Stomach (tissue), 8 donors: ENCODE measurements at regions not wholly inside any gene's neighbourhood (a gene's known extent, or its start where the extent isn't known, plus 50 kb on each side); places are given as distances from the start of the nearest gene placed in this dataset.
A peak's percentile ranks its signal among the peaks of the same experiment; 100 is the strongest.

ENCODE experiments used
- DNase-seq, 2 donors: peaks; one replicate each; pipeline versions ENCODE4 v3.0.0 to v3.0.0-alpha.2; 2013 to 2019
- H3K27ac ChIP-seq, 5 donors: fragments of 200-600 bp in 4 of 5; sonication (generic) in 4 of 5; one replicate each; pipeline ENCODE4 v1.5.1; 2013 to 2019; ENCODE audit warnings: mild to moderate bottlenecking in 1 of 5, moderate library complexity in 1 of 5
- H3K27me3 ChIP-seq, 3 donors: fragments of 200-600 bp; sonication (generic); one replicate each; pipeline ENCODE4 v1.5.1; 2017 to 2019; ENCODE audit warnings: mixed run types in 1 of 3
- H3K36me3 ChIP-seq, 4 donors: fragments of 200-600 bp; sonication (generic); 1 replicate in 3 of 4; 2 replicates in 1 of 4; pipeline ENCODE4 v1.5.1; 2016 to 2019
- H3K4me1 ChIP-seq, 4 donors: fragments of 200-600 bp; sonication (generic); one replicate each; pipeline ENCODE4 v1.5.1; 2016 to 2019
- H3K4me3 ChIP-seq, 4 donors: fragments of 200-600 bp; sonication (generic) in 3 of 4; one replicate each; pipeline ENCODE4 v1.5.1; 2016 to 2019; ENCODE audit warnings: mild to moderate bottlenecking in 1 of 4
- H3K9me3 ChIP-seq, 4 donors: fragments of 200-600 bp; sonication (generic); one replicate each; pipeline ENCODE4 v1.5.1; 2016 to 2019
- EP300 ChIP-seq: sonication (generic); formaldehyde crosslinking; IDR thresholded peaks from one replicate; pipeline ENCODE4 v1.6.1; 2017; ENCODE audit warnings: antibody characterized with exemption
- POLR2A ChIP-seq, 4 donors: fragments of 450-650 bp; IDR thresholded peaks; one replicate each; pipeline ENCODE4 v1.6.1; 2016; ENCODE audit warnings: antibody characterized with exemption in 4 of 4, control low read depth in 2 of 4, mild to moderate bottlenecking in 1 of 4, moderate library complexity in 1 of 4
- POLR2AphosphoS5 ChIP-seq, 3 donors: sonication (generic); formaldehyde crosslinking; IDR thresholded peaks; one replicate each; pipeline ENCODE4 v1.6.1; 2016; ENCODE audit warnings: antibody characterized with exemption in 3 of 3
- WGBS, 5 donors: extraction: QIAGEN DNeasy Blood & Tissue Kit in 3 of 5; methylation state at CpG; one replicate each; pipeline versions ENCODE4 v1.1.5 to v1.1.7; 2013 to 2018; 5-methylcytosine and 5-hydroxymethylcytosine counted together
- intact Hi-C: fragments of 100-400 bp; cut with DNase I; formaldehyde crosslinking; loops from one replicate; pipeline ENCODE4 v1.15.1; 2023; ENCODE audit warnings: low total_unique reads
- TF ChIP-seq, protein P1 (sequence below), 7 experiments: fragments of 450-650 bp in 4 of 7; fragments of 200-600 bp in 3 of 7; sonication (generic) in 3 of 7; IDR thresholded peaks; one replicate each; pipeline ENCODE4 v1.5.1; 2016 to 2019; ENCODE audit warnings: antibody characterized with exemption in 7 of 7, control low read depth in 2 of 7, mild to moderate bottlenecking in 1 of 7
- donor health status: healthy with polysubstance abuse.
- donor health status: Bipolar disorder and iron deficiency.
- donor health status: healthy.

DNA sequence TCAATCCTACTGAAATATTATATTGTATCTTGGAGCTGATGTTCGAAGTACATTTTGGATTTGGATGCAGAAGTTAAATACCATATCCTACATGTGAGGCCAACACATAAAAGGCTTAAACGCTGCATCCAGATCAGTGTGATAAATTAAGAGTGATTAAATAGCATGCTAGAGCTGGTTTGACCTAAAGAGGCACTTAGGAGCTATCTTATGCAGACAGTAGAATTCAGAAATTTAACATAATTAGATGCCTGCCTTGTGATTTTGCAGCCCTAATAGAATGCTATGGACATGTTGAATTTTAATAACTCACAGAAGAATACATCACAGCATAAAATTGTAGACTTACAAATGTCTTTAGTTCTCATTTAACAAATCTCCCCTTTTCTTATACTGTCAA, 501.2 kb upstream of the LINC00305 start:
- Histone ChIP-seq H3K27me3 (no peaks in the 10 kb centered on the region), H3K9me3 (peaks cover 0 to 15% (median 7%) of the 10 kb centered on the region in 4 donors), H3K27ac (no peak overlapping the region), H3K4me1 (no peaks in the 10 kb centered on the region), H3K4me3 (no peak overlapping the region), H3K36me3 (no peaks in the 10 kb centered on the region)
- no peak for DNase-seq
- TF ChIP-seq EP300 = no peak
- TF ChIP-seq, protein P1, sequence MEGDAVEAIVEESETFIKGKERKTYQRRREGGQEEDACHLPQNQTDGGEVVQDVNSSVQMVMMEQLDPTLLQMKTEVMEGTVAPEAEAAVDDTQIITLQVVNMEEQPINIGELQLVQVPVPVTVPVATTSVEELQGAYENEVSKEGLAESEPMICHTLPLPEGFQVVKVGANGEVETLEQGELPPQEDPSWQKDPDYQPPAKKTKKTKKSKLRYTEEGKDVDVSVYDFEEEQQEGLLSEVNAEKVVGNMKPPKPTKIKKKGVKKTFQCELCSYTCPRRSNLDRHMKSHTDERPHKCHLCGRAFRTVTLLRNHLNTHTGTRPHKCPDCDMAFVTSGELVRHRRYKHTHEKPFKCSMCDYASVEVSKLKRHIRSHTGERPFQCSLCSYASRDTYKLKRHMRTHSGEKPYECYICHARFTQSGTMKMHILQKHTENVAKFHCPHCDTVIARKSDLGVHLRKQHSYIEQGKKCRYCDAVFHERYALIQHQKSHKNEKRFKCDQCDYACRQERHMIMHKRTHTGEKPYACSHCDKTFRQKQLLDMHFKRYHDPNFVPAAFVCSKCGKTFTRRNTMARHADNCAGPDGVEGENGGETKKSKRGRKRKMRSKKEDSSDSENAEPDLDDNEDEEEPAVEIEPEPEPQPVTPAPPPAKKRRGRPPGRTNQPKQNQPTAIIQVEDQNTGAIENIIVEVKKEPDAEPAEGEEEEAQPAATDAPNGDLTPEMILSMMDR (IDR thresholded peaks at IDR 0.05) = no peak
- no peak for TF ChIP-seq POLR2A (IDR thresholded peaks at IDR 0.05)
- no peak for TF ChIP-seq POLR2AphosphoS5 (IDR thresholded peaks at IDR 0.05)
- WGBS, 5 donors = 57 to 71% (median 62%) methylated on average over 2 of the region's 2 CpGs
- intact Hi-C loops = no loop called here

DNA sequence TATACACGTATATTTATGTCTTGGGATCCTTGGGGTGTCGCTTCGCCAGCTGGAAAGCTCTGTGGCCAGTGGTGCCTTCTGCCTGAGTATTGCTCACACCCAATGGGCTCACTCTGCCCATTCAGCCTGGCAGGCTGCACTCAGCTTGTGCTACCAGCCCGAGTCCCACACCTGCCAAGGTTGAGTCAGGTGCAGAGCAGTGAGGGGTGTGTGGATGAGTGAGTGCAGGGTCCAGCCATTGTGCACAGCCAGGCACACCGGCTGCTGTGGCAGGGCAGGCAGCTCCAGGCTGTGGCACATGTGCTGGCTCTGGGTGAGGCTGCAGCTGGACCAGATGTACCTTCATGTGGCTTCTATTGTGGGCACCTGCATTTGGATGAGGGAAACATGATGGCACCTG, 496.9 kb upstream of the LINC00305 start:
- no peaks in the 10 kb centered on the region for H3K36me3 ChIP-seq
- 89 to 97% (median 93%) methylated on average over 3 to 5 of the region's 5 CpGs for WGBS, 5 donors
- H3K27me3 ChIP-seq = no peaks in the 10 kb centered on the region
- no peak for DNase-seq
- no peaks in the 10 kb centered on the region for H3K4me1 ChIP-seq
- TF ChIP-seq EP300 = no peak
- no peak for TF ChIP-seq POLR2A (IDR thresholded peaks at IDR 0.05)
- H3K9me3 ChIP-seq = peaks cover 0 to 21% (median 7%) of the 10 kb centered on the region in 4 donors
- intact Hi-C loops = no loop called here
- no peak overlapping the region for H3K4me3 ChIP-seq
- no peak overlapping the region for H3K27ac ChIP-seq

DNA sequence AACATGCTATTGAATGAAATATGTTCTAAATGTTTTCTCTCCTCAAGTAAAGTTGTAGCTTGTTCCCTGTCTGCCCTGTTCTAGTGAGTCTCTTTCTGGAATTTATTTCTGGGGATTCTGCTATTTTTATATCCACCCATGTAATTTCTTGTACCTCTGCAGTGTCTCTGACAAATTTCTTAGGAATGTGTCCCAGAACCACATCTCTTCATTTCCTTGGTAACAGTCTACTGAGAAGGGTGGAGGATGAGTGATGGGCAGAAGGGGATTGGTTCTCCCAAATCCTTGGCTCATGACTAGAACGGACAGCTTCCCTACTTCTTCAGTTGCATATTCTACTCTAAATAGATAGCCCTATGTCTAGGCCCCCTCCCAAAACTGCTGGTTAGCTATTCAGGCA, 490.6 kb upstream of the LINC00305 start:
- 71 to 88% (median 88%) methylated on average over 1 of the region's 1 CpG for WGBS, 5 donors
- H3K27me3 ChIP-seq = no peaks in the 10 kb centered on the region
- no peaks in the 10 kb centered on the region for H3K36me3 ChIP-seq

DNA sequence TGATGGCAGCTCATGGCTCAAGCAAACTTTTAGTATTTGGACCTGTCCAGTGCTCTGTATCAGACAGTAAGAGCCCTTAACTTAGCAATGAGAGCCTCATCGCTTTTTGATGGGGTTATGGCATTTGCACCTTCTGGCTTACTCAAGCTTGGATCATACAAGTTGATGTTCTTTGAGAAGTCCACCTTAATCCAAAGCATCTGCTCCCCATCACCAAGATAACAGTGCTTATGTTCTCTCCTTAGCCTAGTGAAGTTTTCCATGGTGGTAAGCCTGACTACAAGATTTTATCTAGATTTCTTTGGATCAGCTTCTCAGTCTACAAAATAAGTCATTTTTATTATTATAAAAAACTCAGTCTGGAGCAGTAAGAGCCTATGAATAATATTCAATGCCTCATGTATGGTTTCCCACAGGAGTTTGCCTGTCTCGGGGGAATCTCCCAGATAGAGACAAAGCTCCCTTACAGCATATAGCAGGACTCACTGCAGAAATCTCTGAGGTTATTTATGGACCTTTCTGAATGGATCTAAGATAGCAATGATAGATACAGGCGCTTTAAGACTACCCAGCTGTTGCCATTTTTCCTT, 472.2 kb upstream of the LINC00305 start:
- Histone ChIP-seq H3K4me3 (no peak overlapping the region), H3K36me3 (no peaks in the 10 kb centered on the region), H3K27ac (no peak overlapping the region), H3K9me3 (no peaks in the 10 kb centered on the region), H3K27me3 (no peaks in the 10 kb centered on the region), H3K4me1 (no peaks in the 10 kb centered on the region)
- intact Hi-C loops = no loop called here
- no peak for DNase-seq
- TF ChIP-seq, protein P1 (IDR thresholded peaks at IDR 0.05) = no peak
- no peak for TF ChIP-seq POLR2A (IDR thresholded peaks at IDR 0.05)
- TF ChIP-seq EP300 = no peak
- 89 to 94% (median 91%) methylated on average over 3 of the region's 3 CpGs for WGBS, 5 donors

More for the DNA sequence above, 490.6 kb upstream of the LINC00305 start:
- Histone ChIP-seq H3K9me3 (peaks cover 0 to 6% (median 0%) of the 10 kb centered on the region in 4 donors), H3K27ac (no peak overlapping the region), H3K4me3 (no peak overlapping the region), H3K4me1 (no peaks in the 10 kb centered on the region)
- TF ChIP-seq, protein P1 (IDR thresholded peaks at IDR 0.05) = no peak
- no peak for TF ChIP-seq POLR2A (IDR thresholded peaks at IDR 0.05)
- TF ChIP-seq EP300 = no peak
- no peak for TF ChIP-seq POLR2AphosphoS5 (IDR thresholded peaks at IDR 0.05)
- intact Hi-C loops = no loop called here
- no peak for DNase-seq

DNA sequence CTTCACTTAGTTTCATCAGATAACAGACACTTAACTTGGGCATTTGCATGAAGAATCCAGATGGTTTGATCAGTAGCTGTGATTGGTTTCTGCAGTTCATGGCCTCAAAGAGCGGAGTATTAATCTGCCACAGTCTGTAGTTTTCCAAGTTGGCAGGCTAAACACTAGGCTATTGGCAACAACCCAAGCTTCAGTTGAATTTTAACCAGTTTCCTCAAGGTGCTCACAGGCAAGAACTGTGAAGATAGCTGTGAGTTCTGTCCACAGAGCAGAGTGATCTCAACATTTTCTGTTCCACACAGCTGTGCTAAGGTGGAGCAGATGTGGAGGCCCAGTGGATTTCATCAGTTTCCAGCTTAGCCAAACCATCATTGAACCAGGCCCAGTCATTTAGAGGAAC, 469.5 kb upstream of the LINC00305 start:
- Histone ChIP-seq H3K9me3 (no peaks in the 10 kb centered on the region), H3K4me1 (no peaks in the 10 kb centered on the region), H3K36me3 (no peaks in the 10 kb centered on the region), H3K27me3 (no peaks in the 10 kb centered on the region), H3K27ac (no peak overlapping the region), H3K4me3 (no peak overlapping the region)
- peak in 1 of 2 donors; percentile 26 for DNase-seq
- WGBS, 5 donors = 27 to 64% (median 43%) methylated on average over 1 of the region's 1 CpG
- no peak for TF ChIP-seq EP300
- TF ChIP-seq, protein P1 (IDR thresholded peaks at IDR 0.05) = no peak
- TF ChIP-seq POLR2AphosphoS5 (IDR thresholded peaks at IDR 0.05) = no peak
- TF ChIP-seq POLR2A (IDR thresholded peaks at IDR 0.05) = no peak
- intact Hi-C loops = no loop called here
